ENCODE measurements at regions not wholly inside any gene's neighbourhood (a gene's known extent, or its start where the extent isn't known, plus 50 kb on each side); places are given as distances from the start of the nearest gene placed in this dataset.

GRCh38 chr10:91038971-91039370, 118.1 kb upstream of the ANKRD1 start:
- TF ChIP-seq POLR2A (IDR thresholded peaks at IDR 0.05; ENCODE audit: low read length) (no peak), GATA1 (IDR thresholded peaks at IDR 0.05; ENCODE audit: low read depth, low read length) (no peak)

All from erythroblast (primary cell).